ENCODE measurements at regions not wholly inside any gene's neighbourhood (a gene's known extent, or its start where the extent isn't known, plus 50 kb on each side); places are given as distances from the start of the nearest gene placed in this dataset.

- DNase-seq: no peak
- H3K4me3 Mint-ChIP-seq: no peak overlapping the region
- H3K36me3 Mint-ChIP-seq (ENCODE audit: low read depth): peaks cover 2% of the 10 kb centered on the region
- CTCF ChIA-PET: interaction anchor here (0.7 kb wide), 1 partner anchor 55 kb away, joined by 3 read pairs; no protein-coding TSS in a partner anchor
- intact Hi-C loops (cut with micrococcal nuclease): no loop called here
- no peaks in the 10 kb centered on the region for H3K27me3 Mint-ChIP-seq (ENCODE audit: low read depth)
- H3K9me3 Mint-ChIP-seq: peaks cover 19% of the 10 kb centered on the region
- no peak overlapping the region for H3K27ac Mint-ChIP-seq
- peaks cover 24% of the 10 kb centered on the region for H3K4me1 Mint-ChIP-seq (ENCODE audit: low read depth)
These were observed 307.2 kb downstream of the PTEN start for GRCh38 chr10:88170628-88171027.

GRCh38 chr10:88172159-88172558 lies 308.7 kb downstream of the PTEN start:
- Mint-ChIP-seq H3K9me3 (peaks cover 24% of the 10 kb centered on the region), H3K36me3 (ENCODE audit: low read depth) (peaks cover 2% of the 10 kb centered on the region), H3K4me1 (ENCODE audit: low read depth) (peaks cover 24% of the 10 kb centered on the region), H3K4me3 (no peak overlapping the region), H3K27ac (no peak overlapping the region), H3K27me3 (ENCODE audit: low read depth) (no peaks in the 10 kb centered on the region)
- CTCF ChIA-PET: no interaction called here
- intact Hi-C loops (cut with micrococcal nuclease): no loop called here
- no peak for DNase-seq

DNA sequence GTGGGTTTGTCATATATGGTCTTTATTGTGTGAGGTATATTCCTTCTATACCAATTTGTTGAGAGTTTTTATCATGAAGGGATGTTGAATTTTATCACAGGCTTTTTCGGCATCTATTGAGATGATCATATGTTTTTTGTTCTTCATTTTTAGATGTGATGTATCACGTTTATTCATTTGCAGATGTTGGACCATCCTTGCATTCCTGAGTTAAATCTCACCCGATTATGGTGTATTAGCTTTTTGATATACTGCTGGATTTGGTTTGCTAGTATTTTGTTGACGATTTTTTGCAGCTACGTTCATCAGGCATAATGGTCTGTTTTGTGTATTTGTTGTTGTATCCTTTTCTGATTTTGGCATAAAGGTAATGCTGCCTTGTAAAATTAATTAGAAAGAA lies 311.0 kb downstream of the PTEN start:
- DNase-seq: no peak
- H3K9me3 Mint-ChIP-seq: peaks cover 28% of the 10 kb centered on the region
- H3K36me3 Mint-ChIP-seq (ENCODE audit: low read depth): peaks cover 11% of the 10 kb centered on the region
- CTCF ChIA-PET: interaction anchor here (0.7 kb wide), 1 partner anchor 1603 kb away, joined by 3 read pairs; no protein-coding TSS in a partner anchor
- no peak overlapping the region for H3K4me3 Mint-ChIP-seq
- peaks cover 19% of the 10 kb centered on the region for H3K4me1 Mint-ChIP-seq (ENCODE audit: low read depth)
- no peak overlapping the region for H3K27ac Mint-ChIP-seq
- intact Hi-C loops (cut with micrococcal nuclease): no loop called here
- H3K27me3 Mint-ChIP-seq (ENCODE audit: low read depth): no peaks in the 10 kb centered on the region

DNA sequence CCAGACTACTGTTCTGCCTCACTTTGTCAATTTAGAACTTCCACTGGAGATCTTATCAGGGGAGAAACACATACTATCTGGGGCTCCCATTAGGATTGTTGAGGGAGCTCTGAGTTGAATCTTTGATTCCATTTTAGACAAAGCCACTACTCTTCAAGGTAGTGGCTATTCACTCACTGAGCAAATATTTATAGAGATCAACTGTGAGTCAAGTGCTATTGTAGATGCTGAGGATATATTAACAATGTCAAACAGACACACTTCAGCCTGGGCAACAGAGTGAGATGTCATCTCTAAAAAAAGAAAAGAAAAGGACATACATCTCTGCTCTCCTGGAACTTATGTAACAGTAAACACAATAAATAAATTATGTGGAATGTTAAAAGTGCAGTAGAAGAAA lies 315.3 kb downstream of the PTEN start:
- Mint-ChIP-seq H3K36me3 (ENCODE audit: low read depth) (peaks cover 11% of the 10 kb centered on the region), H3K4me3 (no peak overlapping the region), H3K27me3 (ENCODE audit: low read depth) (no peaks in the 10 kb centered on the region), H3K4me1 (ENCODE audit: low read depth) (no peaks in the 10 kb centered on the region), H3K9me3 (peaks cover 28% of the 10 kb centered on the region), H3K27ac (no peak overlapping the region)
- intact Hi-C loops (cut with micrococcal nuclease): no loop called here
- CTCF ChIA-PET: interaction anchor here (0.5 kb wide), 1 partner anchor 93 kb away, joined by 3 read pairs; no protein-coding TSS in a partner anchor
- no peak for DNase-seq

- H3K27me3 Mint-ChIP-seq (ENCODE audit: low read depth): no peaks in the 10 kb centered on the region
- no peak overlapping the region for H3K4me3 Mint-ChIP-seq
- intact Hi-C loops (cut with micrococcal nuclease): no loop called here
- no peak overlapping the region for H3K27ac Mint-ChIP-seq
- CTCF ChIA-PET: interaction anchor here (0.8 to 1.2 kb wide), 2 partner anchors 209 to 210 kb away, joined by 3 to 4 read pairs; no protein-coding TSS in a partner anchor
- peaks cover 20% of the 10 kb centered on the region for H3K9me3 Mint-ChIP-seq
- DNase-seq: no peak
- H3K36me3 Mint-ChIP-seq (ENCODE audit: low read depth): peaks cover 11% of the 10 kb centered on the region
- no peaks in the 10 kb centered on the region for H3K4me1 Mint-ChIP-seq (ENCODE audit: low read depth)
These were observed 316.4 kb downstream of the PTEN start for GRCh38 chr10:88179831-88180230.

DNA sequence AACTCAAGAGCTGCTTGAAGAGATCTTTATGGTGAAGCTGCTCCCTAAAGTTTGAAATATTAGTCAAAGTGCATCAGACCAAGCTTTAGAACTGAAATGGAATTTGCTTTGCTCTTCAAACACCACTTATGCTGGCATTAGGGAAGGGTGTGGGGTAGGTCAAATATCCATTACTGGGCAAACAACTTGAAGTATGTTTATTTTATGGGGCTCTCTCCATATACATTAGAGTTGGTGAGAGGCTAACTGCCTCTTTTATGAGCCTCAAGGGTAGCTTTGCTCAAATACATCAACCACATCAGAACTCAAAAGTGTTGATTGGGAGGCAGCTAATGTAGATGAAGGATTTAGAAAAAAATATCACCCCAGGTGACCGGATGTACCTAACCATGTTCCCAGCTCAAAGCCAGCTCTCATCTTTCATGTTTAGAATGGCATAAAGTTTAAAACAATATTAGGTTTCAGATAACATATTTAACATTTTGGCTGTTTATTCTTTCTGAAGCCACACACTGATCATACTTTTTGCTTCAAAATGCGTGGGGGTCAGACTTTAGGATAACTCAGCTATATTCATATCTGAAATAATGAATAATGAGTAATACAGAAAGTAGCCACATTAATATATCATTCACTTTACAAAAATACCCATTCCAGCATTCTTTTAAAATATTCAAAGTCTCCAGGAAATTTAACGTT lies 318.6 kb downstream of the PTEN start:
- CTCF ChIA-PET: interaction anchor here (0.6 kb wide), 1 partner anchor 18 kb away, joined by 4 read pairs; no protein-coding TSS in a partner anchor
- Mint-ChIP-seq H3K27ac (no peak overlapping the region), H3K36me3 (ENCODE audit: low read depth) (peaks cover 9% of the 10 kb centered on the region), H3K9me3 (peaks cover 10% of the 10 kb centered on the region), H3K4me1 (ENCODE audit: low read depth) (no peaks in the 10 kb centered on the region), H3K27me3 (ENCODE audit: low read depth) (no peaks in the 10 kb centered on the region), H3K4me3 (no peak overlapping the region)
- intact Hi-C loops (cut with micrococcal nuclease): no loop called here
- DNase-seq: no peak

- peaks cover 7% of the 10 kb centered on the region for H3K36me3 Mint-ChIP-seq (ENCODE audit: low read depth)
- CTCF ChIA-PET: no interaction called here
- H3K9me3 Mint-ChIP-seq: peaks cover 5% of the 10 kb centered on the region
- H3K4me1 Mint-ChIP-seq (ENCODE audit: low read depth): no peaks in the 10 kb centered on the region
- intact Hi-C loops (cut with micrococcal nuclease): no loop called here
- H3K4me3 Mint-ChIP-seq: no peak overlapping the region
- DNase-seq: no peak
- H3K27ac Mint-ChIP-seq: no peak overlapping the region
- H3K27me3 Mint-ChIP-seq (ENCODE audit: low read depth): no peaks in the 10 kb centered on the region
These were observed 319.1 kb downstream of the PTEN start for GRCh38 chr10:88182601-88182930.

DNA sequence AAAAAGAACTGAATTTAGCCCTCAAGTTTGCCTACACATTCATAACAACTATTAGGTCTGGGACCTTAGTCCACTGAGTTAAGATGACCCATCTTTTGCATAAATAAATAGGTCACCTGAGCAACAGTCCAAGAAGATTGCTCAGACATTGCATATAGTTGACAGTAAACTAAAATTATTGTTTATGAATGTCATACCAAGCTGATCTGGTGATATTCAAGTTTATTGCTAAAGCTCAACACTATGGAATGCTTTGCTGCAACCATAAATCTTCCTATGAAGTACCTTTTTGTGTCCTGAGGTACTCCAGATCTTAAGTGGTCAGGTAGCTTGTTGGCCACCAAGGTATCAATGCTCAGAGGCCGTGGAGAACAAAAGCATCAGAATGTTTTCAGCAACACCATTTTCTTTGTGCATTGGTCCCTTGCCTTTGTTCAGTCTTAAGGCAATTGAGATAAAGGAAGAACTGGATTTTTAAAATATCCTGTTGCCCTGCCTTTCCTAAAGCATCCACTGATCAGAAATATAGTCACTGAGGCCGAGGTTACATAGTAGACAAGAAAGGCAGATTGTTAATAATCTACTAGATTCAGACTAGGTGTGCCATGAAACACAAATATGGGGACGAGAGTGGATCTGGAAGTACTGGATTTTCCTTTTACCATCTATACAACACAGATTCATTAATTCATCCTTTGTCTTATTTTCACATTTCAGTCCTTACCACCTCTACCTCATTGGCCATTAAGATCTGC lies 321.3 kb downstream of the PTEN start:
- DNase-seq: no peak
- CTCF ChIA-PET: interaction anchor here (0.7 kb wide), 1 partner anchor 29 kb away, joined by 3 read pairs; no protein-coding TSS in a partner anchor
- no peak overlapping the region for H3K27ac Mint-ChIP-seq
- H3K9me3 Mint-ChIP-seq: no peaks in the 10 kb centered on the region
- H3K4me3 Mint-ChIP-seq: no peak overlapping the region
- H3K36me3 Mint-ChIP-seq (ENCODE audit: low read depth): no peaks in the 10 kb centered on the region
- no peaks in the 10 kb centered on the region for H3K27me3 Mint-ChIP-seq (ENCODE audit: low read depth)
- intact Hi-C loops (cut with micrococcal nuclease): no loop called here
- no peaks in the 10 kb centered on the region for H3K4me1 Mint-ChIP-seq (ENCODE audit: low read depth)

- intact Hi-C loops (cut with micrococcal nuclease): no loop called here
- Mint-ChIP-seq H3K27ac (no peak overlapping the region), H3K4me3 (no peak overlapping the region), H3K27me3 (ENCODE audit: low read depth) (no peaks in the 10 kb centered on the region), H3K9me3 (no peaks in the 10 kb centered on the region), H3K4me1 (ENCODE audit: low read depth) (no peaks in the 10 kb centered on the region), H3K36me3 (ENCODE audit: low read depth) (no peaks in the 10 kb centered on the region)
- CTCF ChIA-PET: interaction anchor here (0.5 to 0.7 kb wide), 3 partner anchors 12 to 286 kb away, joined by 3 to 6 read pairs (median 3); no protein-coding TSS in a partner anchor
- DNase-seq: no peak
These were observed 322.4 kb downstream of the PTEN start for GRCh38 chr10:88185830-88186229.

GRCh38 chr10:88186335-88186734 lies 322.9 kb downstream of the PTEN start:
- CTCF ChIA-PET: no interaction called here
- H3K27me3 Mint-ChIP-seq (ENCODE audit: low read depth): no peaks in the 10 kb centered on the region
- no peak for DNase-seq
- intact Hi-C loops (cut with micrococcal nuclease): no loop called here
- no peaks in the 10 kb centered on the region for H3K4me1 Mint-ChIP-seq (ENCODE audit: low read depth)
- no peak overlapping the region for H3K27ac Mint-ChIP-seq
- no peak overlapping the region for H3K4me3 Mint-ChIP-seq
- H3K9me3 Mint-ChIP-seq: no peaks in the 10 kb centered on the region
- no peaks in the 10 kb centered on the region for H3K36me3 Mint-ChIP-seq (ENCODE audit: low read depth)

DNA sequence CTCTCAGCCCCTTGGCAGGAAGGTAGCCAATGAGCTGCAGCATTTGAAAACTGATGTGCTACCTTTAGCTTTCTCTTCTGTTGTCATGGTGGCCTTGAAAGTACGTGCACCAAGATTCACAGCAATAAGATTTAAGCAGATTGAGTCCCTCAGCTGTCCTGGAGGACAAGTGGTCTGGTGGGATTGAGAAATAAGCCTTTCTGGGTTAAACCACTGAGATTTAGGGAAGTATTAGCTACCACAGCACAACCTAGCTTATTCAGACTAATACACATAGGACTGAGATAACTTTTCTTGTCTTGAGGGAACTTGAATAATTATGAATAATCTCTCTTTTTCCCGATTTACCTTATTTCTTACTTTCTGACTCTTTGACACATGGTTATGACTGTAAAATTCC lies 324.0 kb downstream of the PTEN start:
- peaks cover under 1% of the 10 kb centered on the region for H3K4me1 Mint-ChIP-seq (ENCODE audit: low read depth)
- no peak overlapping the region for H3K27ac Mint-ChIP-seq
- intact Hi-C loops (cut with micrococcal nuclease): no loop called here
- H3K4me3 Mint-ChIP-seq: no peak overlapping the region
- CTCF ChIA-PET: interaction anchor here (1.4 kb wide), 1 partner anchor 203 kb away, joined by 3 read pairs; no protein-coding TSS in a partner anchor
- H3K9me3 Mint-ChIP-seq: no peaks in the 10 kb centered on the region
- no peaks in the 10 kb centered on the region for H3K27me3 Mint-ChIP-seq (ENCODE audit: low read depth)
- H3K36me3 Mint-ChIP-seq (ENCODE audit: low read depth): no peaks in the 10 kb centered on the region
- DNase-seq: no peak

DNA sequence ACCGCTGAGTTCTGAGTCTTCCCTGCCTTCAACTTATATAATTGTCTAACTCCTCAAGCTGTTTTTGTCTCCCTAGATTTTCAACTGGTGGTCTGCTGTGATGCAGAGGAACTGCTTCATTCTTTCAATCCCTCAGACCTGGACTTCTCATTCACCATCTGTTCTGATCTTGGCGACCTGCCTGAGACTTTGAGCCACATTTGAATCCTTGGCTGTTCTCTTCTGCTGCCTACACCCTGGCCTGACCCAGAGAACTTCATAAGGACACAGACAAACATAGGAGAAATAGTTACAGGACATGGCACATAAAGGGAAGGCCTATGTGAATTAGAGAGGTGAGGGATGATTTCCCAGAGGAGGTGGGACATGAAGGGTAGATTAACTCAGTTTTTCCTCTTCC lies 326.7 kb downstream of the PTEN start:
- no peaks in the 10 kb centered on the region for H3K36me3 Mint-ChIP-seq (ENCODE audit: low read depth)
- CTCF ChIA-PET: no interaction called here
- H3K27me3 Mint-ChIP-seq (ENCODE audit: low read depth): no peaks in the 10 kb centered on the region
- peaks cover 26% of the 10 kb centered on the region for H3K4me1 Mint-ChIP-seq (ENCODE audit: low read depth)
- no peak overlapping the region for H3K4me3 Mint-ChIP-seq
- intact Hi-C loops (cut with micrococcal nuclease): loop anchor here (5.0 kb wide), 1 partner anchor 197 kb away; no protein-coding TSS in a partner anchor
- no peak overlapping the region for H3K27ac Mint-ChIP-seq
- no peaks in the 10 kb centered on the region for H3K9me3 Mint-ChIP-seq
- no peak for DNase-seq
